ENCODE measurements at regions not wholly inside any gene's neighbourhood (a gene's known extent, or its start where the extent isn't known, plus 50 kb on each side); places are given as distances from the start of the nearest gene placed in this dataset.

GRCh38 chr10:22765660-22766547 is 51.5 kb upstream of the PIP4K2A start:
- DNase-seq, result no peak

DNA sequence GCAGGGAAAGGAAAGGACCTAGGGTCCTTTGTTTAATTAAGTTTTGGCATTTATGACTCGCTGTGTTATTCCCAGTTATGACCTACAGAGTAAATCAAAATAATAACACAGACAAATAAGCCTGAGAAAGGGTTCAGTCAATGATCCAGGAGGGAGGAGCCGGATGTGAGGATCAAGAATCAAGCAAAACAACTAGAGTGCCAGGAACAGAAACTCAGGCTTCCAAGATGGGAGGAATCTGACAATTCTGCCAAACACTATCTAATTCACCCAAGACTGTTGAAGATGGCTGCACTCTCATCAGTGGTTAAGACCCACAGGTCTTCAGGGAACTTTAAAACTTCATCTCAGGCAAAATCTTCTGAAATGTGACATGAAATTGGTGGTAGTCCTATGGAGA is 50.3 kb upstream of the PIP4K2A start:
- no peak for DNase-seq

Data from CD4-positive, alpha-beta T cell treated with Interleukin-21 for 1 hour (primary cell).